ENCODE measurements at regions not wholly inside any gene's neighbourhood (a gene's known extent, or its start where the extent isn't known, plus 50 kb on each side); places are given as distances from the start of the nearest gene placed in this dataset.

DNA sequence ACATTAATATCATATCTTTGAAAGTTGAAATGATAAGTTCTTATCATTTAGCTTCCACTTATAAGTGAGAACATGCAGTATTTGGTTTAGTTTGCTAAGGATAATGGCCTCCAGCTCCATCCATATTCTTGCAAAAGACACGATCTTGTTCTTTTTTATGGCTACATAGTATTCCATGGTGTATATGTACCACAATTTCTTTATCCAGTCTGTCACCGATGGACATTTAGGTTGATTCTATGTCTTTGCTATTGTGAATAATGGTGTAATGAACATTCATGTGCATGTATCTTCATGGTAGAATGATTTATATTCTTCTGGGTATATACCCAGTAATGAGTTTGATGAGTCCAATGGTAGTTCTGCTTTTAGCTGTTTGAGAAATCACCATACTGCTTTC, 135.0 kb upstream of the PRR16 start:
- H3K9ac ChIP-seq (ENCODE audit: control insufficient read depth, extremely low read depth, insufficient read depth, low read length), result no peak overlapping the region
- H4K20me1 ChIP-seq (ENCODE audit: control insufficient read depth, extremely low read depth, insufficient read depth, low read length), result no peaks in the 10 kb centered on the region
- no peak for TF ChIP-seq EZH2 (IDR thresholded peaks at IDR 0.05; ENCODE audit: low read length)
- TF ChIP-seq CTCF (optimal IDR thresholded peaks at IDR 0.05 in 1 of 3, IDR thresholded peaks at IDR 0.05 in 1 of 3, conservative IDR thresholded peaks at IDR 0.05 in 1 of 3; ENCODE audit: extremely low read depth in 1 of 3, insufficient read depth in 2 of 3, low read length in 3 of 3), result no peak
- no peak overlapping the region for H3K4me2 ChIP-seq (ENCODE audit: control insufficient read depth, extremely low read depth, insufficient read depth, low read depth, low read length)
- FAIRE-seq (no peak), DNase-seq (ENCODE audit: low read depth, low spot score) (no peak)
- H2AFZ ChIP-seq (ENCODE audit: control insufficient read depth, low read length), result no peak overlapping the region
- H3K9me3 ChIP-seq (ENCODE audit: control insufficient read depth, low read depth, low read length), result no peaks in the 10 kb centered on the region
- H3K4me1 ChIP-seq (ENCODE audit: control insufficient read depth, extremely low read depth, insufficient read depth, low read length), result no peaks in the 10 kb centered on the region
- H3K9me1 ChIP-seq (ENCODE audit: control insufficient read depth, extremely low read depth, insufficient read depth, low read length), result no peaks in the 10 kb centered on the region
- H3K27ac ChIP-seq (ENCODE audit: control insufficient read depth, insufficient read depth, low read length), result no peak overlapping the region
- H3K4me3 ChIP-seq (ENCODE audit: control insufficient read depth in 2 of 3, extremely low read depth in 1 of 3, insufficient read depth in 2 of 3, low read depth in 1 of 3, low read length in 3 of 3), result no peak overlapping the region
- H3K36me3 ChIP-seq (ENCODE audit: control insufficient read depth in 2 of 2, extremely low read depth in 1 of 2, insufficient read depth in 2 of 2, low read length in 2 of 2), result no peaks in the 10 kb centered on the region
- H3K27me3 ChIP-seq (ENCODE audit: control insufficient read depth, extremely low read depth, insufficient read depth, low read length), result no peaks in the 10 kb centered on the region
- dilution Hi-C loops (cut with MboI; ENCODE audit: extremely low pct_ligation_motif_present, low sequenced_read_pairs), result no loop called here
- H3K79me2 ChIP-seq (ENCODE audit: control insufficient read depth, insufficient read depth, low read length), result no peaks in the 10 kb centered on the region

DNA sequence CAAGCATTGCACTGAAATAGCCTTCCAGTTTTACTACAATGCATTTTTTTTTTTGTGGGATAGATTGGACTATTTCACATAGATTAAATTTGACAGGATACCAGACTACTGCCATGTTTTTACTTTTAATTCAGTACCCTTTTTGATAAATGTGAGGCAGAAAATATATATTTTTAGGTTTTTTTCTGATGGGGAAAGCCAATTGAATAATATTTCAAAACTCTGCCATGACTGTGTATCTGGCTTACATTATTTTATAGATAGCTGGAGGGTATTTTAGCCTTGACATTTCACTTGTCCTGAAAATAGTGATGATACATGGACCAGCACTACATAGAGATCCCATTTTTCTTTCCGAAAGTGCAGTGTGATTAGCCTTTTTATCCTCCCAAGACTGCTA, 133.5 kb upstream of the PRR16 start:
- no peak overlapping the region for H3K4me2 ChIP-seq (ENCODE audit: control insufficient read depth, extremely low read depth, insufficient read depth, low read depth, low read length)
- TF ChIP-seq EZH2 (IDR thresholded peaks at IDR 0.05; ENCODE audit: low read length), result no peak
- TF ChIP-seq CTCF (optimal IDR thresholded peaks at IDR 0.05 in 1 of 3, IDR thresholded peaks at IDR 0.05 in 1 of 3, conservative IDR thresholded peaks at IDR 0.05 in 1 of 3; ENCODE audit: extremely low read depth in 1 of 3, insufficient read depth in 2 of 3, low read length in 3 of 3), result no peak
- no peaks in the 10 kb centered on the region for H4K20me1 ChIP-seq (ENCODE audit: control insufficient read depth, extremely low read depth, insufficient read depth, low read length)
- H3K4me3 ChIP-seq (ENCODE audit: control insufficient read depth in 2 of 3, extremely low read depth in 1 of 3, insufficient read depth in 2 of 3, low read depth in 1 of 3, low read length in 3 of 3), result no peak overlapping the region
- FAIRE-seq (no peak), DNase-seq (ENCODE audit: low read depth, low spot score) (no peak)
- H3K4me1 ChIP-seq (ENCODE audit: control insufficient read depth, extremely low read depth, insufficient read depth, low read length), result no peaks in the 10 kb centered on the region
- H3K9ac ChIP-seq (ENCODE audit: control insufficient read depth, extremely low read depth, insufficient read depth, low read length), result no peak overlapping the region
- no peak overlapping the region for H2AFZ ChIP-seq (ENCODE audit: control insufficient read depth, low read length)
- H3K27ac ChIP-seq (ENCODE audit: control insufficient read depth, insufficient read depth, low read length), result no peak overlapping the region
- no peaks in the 10 kb centered on the region for H3K79me2 ChIP-seq (ENCODE audit: control insufficient read depth, insufficient read depth, low read length)
- H3K9me1 ChIP-seq (ENCODE audit: control insufficient read depth, extremely low read depth, insufficient read depth, low read length), result no peaks in the 10 kb centered on the region
- no peaks in the 10 kb centered on the region for H3K36me3 ChIP-seq (ENCODE audit: control insufficient read depth in 2 of 2, extremely low read depth in 1 of 2, insufficient read depth in 2 of 2, low read length in 2 of 2)
- H3K9me3 ChIP-seq (ENCODE audit: control insufficient read depth, low read depth, low read length), result no peaks in the 10 kb centered on the region
- dilution Hi-C loops (cut with MboI; ENCODE audit: extremely low pct_ligation_motif_present, low sequenced_read_pairs), result no loop called here
- no peaks in the 10 kb centered on the region for H3K27me3 ChIP-seq (ENCODE audit: control insufficient read depth, extremely low read depth, insufficient read depth, low read length)
